Femur (tissue), 1 donor: ENCODE measurements at regions not wholly inside any gene's neighbourhood (a gene's known extent, or its start where the extent isn't known, plus 50 kb on each side); places are given as distances from the start of the nearest gene placed in this dataset.

Experiments
- DNase-seq: peaks from one replicate; pipeline ENCODE4 v3.0.0-alpha.2; 2017

DNA sequence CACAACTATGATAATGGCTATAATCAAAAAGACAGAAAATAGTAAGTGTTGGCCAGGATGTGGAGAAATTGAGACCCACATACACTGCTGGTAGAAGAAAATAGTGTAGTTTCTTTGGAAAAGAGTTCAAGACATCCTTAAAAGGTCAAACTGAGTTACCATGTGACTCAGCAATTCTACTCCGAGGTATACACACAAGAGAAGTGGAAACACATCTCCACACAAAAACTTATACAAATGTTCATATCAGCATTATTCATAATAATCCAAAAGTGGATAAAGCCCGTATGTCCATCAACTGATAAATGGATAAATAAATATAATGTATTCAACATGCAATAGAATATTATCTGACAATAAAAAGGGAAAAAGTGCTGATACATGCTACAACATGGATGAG lies 532.2 kb downstream of the NR2F1-AS1 start:
- DNase-seq, result no peak

DNA sequence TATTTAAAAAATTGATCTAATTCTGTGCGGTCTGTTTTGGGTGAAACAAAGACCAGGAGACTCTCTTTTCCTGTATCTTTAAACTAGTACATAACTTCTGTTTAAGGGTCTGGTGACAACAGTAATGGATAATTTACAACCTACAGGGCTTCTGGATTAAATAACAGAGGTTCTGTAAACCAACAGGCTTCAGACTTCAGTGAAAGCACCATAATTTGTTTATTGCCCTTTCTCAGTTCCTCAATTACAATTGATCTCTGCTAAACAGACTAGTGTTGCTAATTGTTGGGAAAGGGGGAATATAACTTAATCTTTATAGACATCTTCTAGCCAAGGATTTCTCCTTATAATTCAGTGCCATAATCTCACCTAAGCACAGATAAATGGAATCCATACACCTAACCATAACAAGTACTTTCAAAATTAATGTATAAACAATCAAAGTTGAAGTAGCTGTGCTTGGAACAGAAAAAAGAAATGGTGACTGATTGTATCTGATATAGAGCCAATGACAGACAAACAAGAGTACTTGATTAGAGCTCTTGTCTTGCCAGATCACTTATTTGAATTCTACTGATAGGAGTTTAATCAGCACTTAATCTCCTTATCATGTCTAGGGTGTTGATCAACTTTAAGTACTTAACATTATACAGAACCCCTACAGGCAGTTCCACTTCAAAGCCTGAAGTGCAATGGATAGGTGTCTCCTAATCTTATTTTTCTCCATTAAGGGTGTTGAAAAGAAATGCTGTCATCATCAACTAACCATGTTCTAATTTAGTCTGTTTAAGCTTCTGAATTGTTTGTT lies 536.0 kb downstream of the NR2F1-AS1 start:
- no peak for DNase-seq

DNA sequence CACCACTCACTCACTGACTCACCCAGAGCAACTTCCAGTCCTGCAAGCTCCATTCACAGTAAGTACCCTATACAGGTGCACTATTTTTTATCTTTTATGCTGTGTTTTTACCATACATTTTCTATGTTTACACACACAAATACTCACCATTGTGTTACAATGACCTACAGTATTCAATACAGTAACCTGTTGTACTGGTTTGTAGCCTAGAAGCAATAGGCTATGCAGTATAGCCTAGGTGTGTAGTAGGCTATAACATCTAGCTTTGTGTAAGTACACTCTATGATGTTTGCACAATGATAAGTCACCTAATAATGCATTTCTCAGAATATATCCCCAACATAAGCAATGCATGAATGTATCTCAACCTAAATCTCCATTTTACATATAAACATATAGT lies 541.1 kb downstream of the NR2F1-AS1 start:
- DNase-seq, result no peak

DNA sequence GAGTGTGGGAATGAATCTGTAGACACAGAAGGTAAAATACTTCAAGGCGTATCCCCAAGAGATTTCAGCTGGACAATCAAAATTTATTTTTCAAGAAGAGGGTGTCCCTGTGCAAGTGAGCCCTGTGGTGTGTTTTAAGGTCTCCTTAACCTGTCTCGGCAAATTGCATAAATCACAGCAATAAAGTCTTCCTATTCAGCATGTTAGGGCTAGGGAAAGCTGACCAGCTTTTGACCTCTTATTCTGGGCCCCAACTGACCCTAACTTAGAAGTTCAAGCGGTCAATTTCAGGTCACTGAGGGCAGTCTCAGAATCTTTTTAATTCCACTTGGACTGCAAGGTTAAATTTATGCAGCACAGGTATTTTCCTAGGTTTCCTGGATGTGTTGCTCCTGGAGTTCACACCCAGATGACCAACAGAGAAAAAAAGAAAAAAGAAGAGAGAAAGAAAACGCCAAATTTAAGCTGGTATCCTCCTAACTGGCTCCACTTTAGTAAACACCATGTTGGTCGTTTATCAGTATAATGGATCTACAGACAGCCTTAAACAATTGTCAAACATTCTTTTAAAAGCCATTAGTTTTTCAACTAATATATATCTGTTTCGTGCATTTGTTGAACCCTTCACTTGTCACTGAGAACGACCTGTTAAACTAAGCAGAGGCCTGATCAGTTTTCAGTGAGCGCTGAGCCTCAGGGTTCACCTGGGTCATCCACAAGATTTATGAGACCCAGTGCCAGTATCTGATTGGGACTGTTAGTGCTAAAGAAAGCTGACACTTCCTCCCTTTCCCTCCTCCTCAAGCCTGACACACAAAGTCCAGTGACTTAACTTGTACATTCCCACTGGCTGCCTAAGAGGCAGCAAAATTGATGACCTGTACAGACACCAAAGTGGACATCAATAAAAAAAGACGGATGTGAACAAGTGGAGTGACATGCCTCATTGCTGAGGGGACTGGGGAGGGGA lies 546.1 kb downstream of the NR2F1-AS1 start:
- DNase-seq, result no peak

DNA sequence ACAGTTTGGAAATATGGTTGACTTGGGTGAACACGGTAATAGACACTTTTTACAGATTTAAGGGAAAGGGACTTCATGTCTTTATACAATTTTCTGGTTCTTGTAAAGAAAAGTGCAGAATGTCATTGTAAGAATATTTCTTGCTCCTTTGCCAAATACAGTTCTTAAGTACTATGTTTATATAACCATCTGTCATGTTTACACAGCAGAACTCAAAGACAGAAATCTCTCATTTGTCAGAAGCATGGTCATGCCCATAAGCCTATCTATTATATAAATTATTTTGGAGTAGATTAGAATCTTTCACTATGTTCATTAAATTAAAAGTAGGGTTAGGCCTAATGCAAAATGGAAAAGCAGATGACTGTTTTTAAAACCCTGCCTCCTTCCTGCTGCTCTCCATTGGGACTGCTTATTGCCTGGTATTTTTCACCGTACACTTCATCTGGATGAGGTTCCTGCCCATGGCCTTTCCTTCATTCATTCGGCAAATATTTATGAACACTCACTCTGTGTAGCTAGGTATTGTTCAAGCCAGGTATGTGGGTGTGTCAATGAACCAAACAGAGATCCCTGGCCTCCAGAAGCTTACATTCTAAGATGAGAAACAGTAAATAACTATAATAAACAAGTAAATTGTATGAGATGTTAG lies 558.1 kb downstream of the NR2F1-AS1 start:
- DNase-seq, result no peak

DNA sequence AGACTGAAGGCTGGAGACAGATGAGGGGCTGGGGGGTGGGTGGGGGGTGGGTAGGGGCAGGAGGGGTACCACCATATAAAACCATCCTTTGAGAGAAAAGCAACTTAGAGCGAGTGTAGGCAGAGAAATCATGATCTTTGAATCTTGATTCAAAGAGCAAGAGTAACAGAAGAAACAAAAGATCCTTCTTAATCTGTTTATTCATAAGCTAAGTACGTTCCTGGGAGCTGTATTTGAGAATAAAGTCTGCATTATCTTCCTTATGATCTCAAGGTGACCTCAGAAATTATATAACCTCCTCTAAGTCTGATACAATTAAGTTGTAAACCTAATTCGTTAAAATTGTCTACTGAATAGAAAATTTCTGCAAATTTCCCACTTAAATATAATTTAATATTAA lies 558.8 kb downstream of the NR2F1-AS1 start:
- DNase-seq, result no peak

DNA sequence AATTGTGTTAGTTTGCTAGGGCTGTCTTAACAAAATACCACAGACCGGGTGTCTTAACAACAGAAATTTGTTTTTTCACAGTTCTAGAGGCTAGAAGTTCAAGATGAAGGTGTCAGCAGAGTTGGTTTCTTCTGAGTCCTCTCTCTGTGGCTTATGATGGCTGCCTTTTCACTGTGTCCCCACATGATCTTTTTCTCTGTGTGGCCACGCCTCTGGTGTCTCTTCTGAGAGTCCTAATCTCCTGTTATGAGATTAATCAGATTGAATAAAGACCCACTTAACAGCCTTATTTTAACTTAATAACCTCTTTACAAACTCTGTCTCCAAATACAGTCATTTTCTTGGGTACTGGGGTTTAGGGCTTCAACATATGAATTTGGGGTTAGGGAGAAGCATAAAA lies 561.1 kb downstream of the NR2F1-AS1 start:
- no peak for DNase-seq

DNA sequence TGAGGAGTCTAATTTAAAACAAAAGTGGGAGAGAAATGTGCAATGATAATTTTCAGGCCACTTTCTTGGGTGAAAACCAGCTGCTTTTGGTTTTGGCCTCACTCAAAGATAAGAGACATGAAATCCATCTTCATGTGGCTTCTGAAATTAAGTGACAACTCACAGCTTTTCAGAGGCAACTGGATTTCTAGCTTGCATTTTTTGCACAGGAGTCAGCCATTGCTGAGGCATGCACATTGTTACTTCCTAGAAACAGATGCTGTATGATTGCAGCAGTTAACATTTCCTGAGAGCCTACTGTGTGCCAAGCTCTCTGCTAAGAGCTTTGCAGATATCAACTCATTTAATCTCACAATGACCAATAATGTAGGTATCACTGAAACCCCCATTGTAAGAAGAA lies 562.6 kb downstream of the NR2F1-AS1 start:
- no peak for DNase-seq

DNA sequence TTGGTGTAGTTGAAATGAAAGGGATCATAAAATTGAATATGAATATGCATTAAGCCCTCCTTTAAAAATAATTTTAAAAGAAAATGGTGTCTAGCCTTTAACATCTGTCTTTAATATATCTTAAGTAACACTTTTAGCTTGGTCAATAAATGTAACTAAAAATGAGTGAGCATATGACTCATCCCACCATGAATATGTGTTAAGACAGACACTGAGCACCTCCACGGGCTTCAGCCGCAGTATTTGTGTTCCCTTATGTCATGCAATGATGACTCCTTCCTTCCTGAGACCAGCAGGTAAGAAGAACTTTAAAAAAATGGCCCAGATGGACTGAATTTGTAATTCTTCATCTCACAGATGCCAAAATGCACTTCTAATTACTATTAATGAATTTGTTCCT lies 563.2 kb downstream of the NR2F1-AS1 start:
- no peak for DNase-seq

DNA sequence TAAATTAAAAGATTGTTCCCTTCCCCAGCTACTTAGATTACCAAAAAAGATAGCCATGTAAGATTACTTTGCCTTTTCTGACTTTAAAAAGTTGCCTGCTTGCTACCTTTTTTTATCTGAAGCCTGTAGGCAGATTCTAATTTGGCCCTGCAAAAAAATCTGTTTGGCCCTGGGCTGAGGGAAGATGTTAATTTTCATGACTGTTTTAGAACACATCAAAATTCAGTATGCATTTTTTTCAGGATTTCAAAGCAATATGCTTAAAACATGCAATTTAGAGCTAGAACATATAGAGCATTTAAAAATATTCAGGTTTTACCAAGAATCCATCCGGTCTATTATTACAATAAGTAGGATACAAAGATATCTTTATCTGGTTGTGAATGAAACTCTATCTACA lies 563.6 kb downstream of the NR2F1-AS1 start:
- no peak for DNase-seq

DNA sequence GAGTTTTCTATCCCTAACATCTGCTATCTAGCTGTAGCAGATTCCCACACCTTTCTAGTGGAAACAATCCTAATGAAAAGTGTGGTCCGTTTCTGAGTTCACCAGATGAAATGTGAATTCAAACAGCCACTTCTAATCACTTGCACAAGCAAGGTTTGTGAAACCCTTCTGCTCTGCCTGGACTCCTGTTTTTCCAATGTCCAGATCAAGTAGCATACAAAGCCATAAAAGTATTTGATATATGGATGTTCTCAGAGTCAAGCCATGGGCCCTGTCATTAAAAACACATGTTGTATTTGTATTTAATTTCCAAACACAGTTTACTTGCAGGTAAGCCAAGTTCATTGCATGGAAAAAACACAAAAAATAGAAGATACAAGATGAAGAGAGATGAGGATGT lies 570.4 kb downstream of the NR2F1-AS1 start:
- no peak for DNase-seq

DNA sequence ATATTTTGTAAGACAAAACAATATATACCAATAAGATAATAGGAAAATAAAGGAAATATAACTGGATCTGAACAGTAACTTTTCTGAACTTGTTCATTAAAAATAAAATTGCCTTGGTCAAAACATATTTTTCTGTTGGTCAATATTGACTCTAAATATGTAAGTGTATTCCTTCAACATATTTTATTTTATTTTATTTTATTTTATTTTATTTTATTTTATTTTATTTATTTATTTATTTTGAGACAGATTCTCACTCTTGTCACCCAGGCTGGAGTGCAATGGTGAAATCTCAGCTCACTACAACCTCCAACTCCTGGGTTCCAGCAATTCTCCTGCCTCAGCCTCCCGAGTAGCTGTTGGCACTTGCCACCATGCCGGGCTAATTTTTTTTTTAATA lies 571.0 kb downstream of the NR2F1-AS1 start:
- DNase-seq, result no peak

DNA sequence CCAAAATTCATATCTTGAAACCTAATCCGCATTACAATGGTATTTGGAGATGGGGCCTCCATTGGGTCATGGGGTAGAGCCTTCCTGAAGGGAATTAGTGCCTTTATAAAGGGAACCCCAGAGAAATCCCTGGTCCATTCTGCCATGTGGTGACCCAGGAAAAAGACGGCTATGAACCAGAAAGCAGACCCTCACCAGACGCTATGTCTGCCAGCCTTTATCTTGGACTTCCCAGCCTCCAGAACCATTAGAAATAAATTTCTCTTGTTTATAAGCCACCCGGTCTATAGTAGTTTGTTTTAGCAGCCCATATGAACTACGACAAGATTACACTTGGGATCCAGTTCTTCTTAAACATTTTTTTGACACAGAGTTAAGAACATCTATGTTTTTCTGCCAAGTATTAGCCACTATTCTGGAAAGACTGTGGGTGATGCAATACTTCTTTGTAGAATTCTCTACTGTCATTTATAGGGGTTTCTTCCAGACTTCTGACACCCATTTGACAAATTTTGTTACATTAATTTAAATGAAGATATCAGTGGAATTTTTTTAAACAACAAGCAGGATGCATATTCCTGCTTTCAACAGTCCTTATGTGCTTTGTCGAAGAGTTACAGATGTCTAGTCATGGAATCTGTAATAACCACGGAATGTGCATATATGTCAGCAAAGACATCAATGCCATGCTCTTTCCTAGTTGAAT lies 572.4 kb downstream of the NR2F1-AS1 start:
- no peak for DNase-seq

DNA sequence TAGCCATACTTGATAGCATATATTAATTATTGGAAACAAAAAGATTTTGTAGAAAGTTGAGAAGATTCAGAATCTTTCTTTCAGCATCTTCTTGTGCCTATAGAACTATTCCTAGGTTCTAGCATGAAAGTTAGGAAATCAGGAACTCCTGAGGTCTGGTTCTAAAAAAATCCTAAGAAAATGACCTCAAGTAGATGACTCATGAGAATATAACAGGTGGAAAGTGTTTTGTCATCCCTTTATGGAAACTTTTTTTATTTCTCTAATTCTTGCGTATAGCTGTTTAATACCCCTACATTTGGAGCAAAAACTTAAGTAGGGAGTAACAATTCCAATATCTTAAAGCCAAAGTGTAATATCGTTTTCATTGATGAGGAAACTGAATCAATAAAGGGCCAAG lies 574.1 kb downstream of the NR2F1-AS1 start:
- DNase-seq, result no peak

DNA sequence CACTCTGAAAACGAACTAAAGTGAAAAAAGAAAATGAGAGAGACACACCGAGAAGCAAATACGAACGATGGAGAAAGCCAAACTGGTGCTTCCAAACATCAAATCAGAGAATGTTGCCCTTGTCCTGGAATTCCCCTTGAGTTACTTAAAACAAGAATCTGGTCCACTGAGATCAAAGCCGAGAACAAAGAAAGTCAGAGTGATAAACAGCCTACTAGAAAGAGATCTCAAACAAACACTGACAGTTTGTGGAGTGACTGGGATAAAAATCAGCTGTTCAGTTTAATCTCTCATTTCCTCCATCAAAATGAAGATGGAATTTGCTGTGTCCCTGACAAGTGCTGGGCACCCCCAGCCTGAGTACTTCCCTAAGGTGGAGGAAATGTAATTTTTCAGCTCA lies 582.6 kb downstream of the NR2F1-AS1 start:
- DNase-seq, result no peak

DNA sequence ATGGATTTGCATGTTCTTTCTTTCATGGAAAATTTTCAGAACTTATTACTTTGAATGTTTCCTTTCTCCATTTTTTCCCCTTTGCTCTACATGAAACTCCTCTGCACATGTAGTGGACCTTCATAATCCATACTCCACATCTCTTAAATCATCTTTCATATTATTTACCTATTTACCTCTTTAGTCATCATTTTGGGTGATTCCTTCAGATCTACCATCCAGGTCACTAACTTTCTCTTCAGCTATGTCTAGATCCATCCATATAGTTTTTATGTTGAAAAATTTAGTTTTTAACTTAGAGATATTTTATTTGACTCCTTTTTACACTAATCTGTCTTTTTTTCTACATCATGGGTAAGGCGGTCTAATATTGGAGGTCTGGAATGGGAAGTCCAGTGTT lies 586.6 kb downstream of the NR2F1-AS1 start:
- no peak for DNase-seq

DNA sequence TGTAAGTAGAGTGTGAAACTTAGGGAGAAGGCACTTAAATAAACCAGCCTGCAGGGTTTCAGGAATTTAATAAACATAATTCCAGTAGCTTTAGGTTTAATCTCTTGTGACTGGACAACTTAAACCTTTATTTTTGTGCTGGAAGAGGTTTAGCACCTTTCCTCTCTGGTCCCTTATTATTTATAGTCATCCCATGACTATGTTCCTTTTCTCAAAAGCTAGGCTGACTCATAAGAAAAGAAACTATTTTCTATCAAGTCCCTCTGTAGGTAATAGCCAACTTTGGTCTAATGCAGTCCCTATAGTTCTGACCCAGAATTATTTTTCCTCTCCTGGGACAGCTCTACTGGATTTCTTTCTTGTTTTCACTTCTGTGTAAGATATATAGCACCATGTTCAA lies 588.9 kb downstream of the NR2F1-AS1 start:
- DNase-seq, result no peak

DNA sequence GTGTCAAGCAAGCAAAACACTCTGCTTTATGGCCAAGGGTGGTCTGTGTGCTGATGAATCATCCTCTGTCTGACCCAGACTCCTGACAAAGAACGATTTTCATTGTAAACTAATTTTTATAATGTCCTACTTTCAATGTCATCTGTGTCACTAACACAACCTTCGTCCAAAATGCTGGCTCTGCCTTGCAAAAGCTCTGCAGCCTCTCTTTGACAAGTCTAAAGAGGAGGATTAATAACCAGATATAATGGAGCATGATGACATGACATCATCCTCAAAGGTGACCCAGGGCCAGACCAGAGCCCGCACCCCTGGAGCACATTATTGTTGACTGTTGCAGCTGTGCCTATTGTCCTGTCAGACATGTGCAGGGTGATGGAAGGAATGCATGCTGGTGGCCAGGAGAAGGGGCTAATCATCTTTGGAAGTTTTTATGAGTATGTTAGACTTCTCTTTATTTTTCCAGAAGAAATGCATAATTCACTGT lies 589.4 kb downstream of the NR2F1-AS1 start:
- DNase-seq, result no peak

DNA sequence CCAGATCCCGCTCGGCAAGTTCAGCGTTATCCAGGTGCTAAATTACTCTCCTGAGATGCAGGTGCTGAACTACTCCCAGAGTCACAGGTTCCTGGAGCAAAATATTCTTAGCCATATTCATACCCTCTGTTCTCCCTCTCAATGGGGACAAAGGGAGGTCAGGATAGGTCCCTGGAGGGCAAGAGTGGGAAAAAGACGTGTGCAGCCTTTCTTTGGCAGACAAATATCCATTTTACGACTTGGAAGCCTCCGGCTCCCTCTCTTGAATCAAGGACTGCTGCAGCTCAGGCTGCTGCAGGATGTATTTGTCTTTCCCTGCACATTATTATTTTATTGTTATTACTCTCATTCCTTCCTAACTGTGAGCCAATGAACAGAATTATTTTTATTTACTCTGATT lies 590.2 kb downstream of the NR2F1-AS1 start:
- DNase-seq, result no peak

DNA sequence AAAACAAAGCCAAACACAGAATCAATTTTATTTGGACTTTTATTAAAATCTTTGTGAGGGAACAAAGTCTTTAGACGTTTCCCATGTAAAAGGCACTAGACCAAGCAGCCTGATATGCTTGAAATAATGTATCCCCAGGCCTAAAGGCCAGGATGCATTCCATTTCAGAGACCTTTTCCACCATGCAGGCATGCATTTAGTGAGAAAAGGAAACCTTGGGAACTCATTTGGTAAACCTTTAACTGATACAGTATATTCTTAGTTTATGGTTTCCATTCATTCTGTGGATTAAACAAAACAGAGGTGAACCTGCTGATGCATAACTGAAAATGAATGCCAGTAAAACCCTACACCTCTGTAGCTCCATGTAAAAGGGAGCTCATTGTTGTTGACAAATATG lies 600.0 kb downstream of the NR2F1-AS1 start:
- no peak for DNase-seq

DNA sequence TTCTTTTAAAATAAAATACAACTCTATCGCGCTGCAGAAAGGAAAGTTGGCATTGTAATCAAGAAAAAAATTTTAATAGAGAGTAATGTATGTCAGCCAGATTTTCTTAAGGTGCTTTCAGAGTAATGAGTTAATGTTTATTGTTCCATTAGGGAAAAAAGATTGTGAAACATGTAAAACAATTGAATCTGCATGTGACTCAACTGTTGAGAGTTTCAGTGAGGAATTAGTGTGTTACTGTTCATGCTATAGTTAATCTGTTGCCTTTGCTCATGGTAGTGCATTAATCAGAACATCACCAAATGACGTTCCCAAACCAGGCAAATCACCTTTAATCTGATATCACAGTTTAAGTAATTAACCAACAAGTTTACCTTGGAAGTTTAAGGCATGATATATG lies 600.5 kb downstream of the NR2F1-AS1 start:
- no peak for DNase-seq

DNA sequence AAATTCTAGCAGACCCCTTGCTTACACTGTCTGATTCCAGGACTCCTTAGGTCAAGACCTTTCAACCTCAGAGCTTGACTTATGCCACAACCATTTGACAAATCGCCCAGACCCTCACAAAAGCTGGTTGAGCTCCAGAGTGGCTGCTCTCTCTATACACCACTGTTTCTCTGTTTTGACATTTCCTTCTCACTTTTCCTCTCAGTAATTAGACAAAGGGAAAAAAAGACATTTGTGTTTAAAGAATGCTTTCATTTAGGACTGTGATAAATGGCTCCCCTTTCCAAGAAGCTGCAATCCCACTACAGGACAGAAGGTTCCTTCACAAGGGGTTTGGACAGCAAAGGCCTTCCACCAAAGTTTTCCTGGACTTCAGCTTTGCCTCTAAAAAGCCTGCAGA lies 601.3 kb downstream of the NR2F1-AS1 start:
- DNase-seq, result no peak
